ENCODE measurements at regions not wholly inside any gene's neighbourhood (a gene's known extent, or its start where the extent isn't known, plus 50 kb on each side); places are given as distances from the start of the nearest gene placed in this dataset.
"Not testable (repeated sequence)": the region's sequence is repeated elsewhere in the genome, so short reads cannot be mapped to it uniquely, and the experiment has no call there.

- no peak overlapping the region for H3K27ac ChIP-seq (ENCODE audit: low read depth, low read length, poor library complexity, severe bottlenecking)
- H3F3A ChIP-seq (ENCODE audit: insufficient read depth, low read length), result no peaks in the 10 kb centered on the region
- no peaks in the 10 kb centered on the region for H3K9me2 ChIP-seq (ENCODE audit: low read depth, low read length)
- H3K27me3 ChIP-seq (ENCODE audit: insufficient read depth, low read length), result no peaks in the 10 kb centered on the region
- H3K4me3 ChIP-seq (ENCODE audit: low read depth, low read length, poor library complexity, severe bottlenecking), result no peak overlapping the region
- H3K9ac ChIP-seq (ENCODE audit: low read length), result no peak overlapping the region
- no peaks in the 10 kb centered on the region for H4K20me1 ChIP-seq (ENCODE audit: insufficient read depth, low read length)
- H3K9me3 ChIP-seq (ENCODE audit: low read length), result no peaks in the 10 kb centered on the region
- TF ChIP-seq, protein P1, sequence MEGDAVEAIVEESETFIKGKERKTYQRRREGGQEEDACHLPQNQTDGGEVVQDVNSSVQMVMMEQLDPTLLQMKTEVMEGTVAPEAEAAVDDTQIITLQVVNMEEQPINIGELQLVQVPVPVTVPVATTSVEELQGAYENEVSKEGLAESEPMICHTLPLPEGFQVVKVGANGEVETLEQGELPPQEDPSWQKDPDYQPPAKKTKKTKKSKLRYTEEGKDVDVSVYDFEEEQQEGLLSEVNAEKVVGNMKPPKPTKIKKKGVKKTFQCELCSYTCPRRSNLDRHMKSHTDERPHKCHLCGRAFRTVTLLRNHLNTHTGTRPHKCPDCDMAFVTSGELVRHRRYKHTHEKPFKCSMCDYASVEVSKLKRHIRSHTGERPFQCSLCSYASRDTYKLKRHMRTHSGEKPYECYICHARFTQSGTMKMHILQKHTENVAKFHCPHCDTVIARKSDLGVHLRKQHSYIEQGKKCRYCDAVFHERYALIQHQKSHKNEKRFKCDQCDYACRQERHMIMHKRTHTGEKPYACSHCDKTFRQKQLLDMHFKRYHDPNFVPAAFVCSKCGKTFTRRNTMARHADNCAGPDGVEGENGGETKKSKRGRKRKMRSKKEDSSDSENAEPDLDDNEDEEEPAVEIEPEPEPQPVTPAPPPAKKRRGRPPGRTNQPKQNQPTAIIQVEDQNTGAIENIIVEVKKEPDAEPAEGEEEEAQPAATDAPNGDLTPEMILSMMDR (IDR thresholded peaks at IDR 0.05; ENCODE audit: low read length), result no peak
- TF ChIP-seq EZH2 (IDR thresholded peaks at IDR 0.05; ENCODE audit: borderline replicate concordance, low read length), result no peak
- no peaks in the 10 kb centered on the region for H3K79me2 ChIP-seq (ENCODE audit: insufficient read depth, low read length)
- peaks cover 11% of the 10 kb centered on the region for H3K4me1 ChIP-seq (ENCODE audit: insufficient read depth, low read length, severe bottlenecking)
- no peak overlapping the region for H3K4me2 ChIP-seq (ENCODE audit: low read length)
- H2AFZ ChIP-seq (ENCODE audit: low read length), result no peak overlapping the region
- H3K36me3 ChIP-seq (ENCODE audit: insufficient read depth, low read length), result no peaks in the 10 kb centered on the region
Measured at GRCh38 chr6:125640441-125641150, 108.8 kb upstream of the HEY2 start.

- H3K4me2 ChIP-seq (ENCODE audit: low read length); H3K9me3 ChIP-seq (ENCODE audit: low read length); H2AFZ ChIP-seq (ENCODE audit: low read length); H4K20me1 ChIP-seq (ENCODE audit: insufficient read depth, low read length); H3K4me3 ChIP-seq (ENCODE audit: low read depth, low read length, poor library complexity, severe bottlenecking); H3K27me3 ChIP-seq (ENCODE audit: insufficient read depth, low read length); H3K36me3 ChIP-seq (ENCODE audit: insufficient read depth, low read length); H3K9ac ChIP-seq (ENCODE audit: low read length); H3K9me2 ChIP-seq (ENCODE audit: low read depth, low read length); H3K27ac ChIP-seq (ENCODE audit: low read depth, low read length, poor library complexity, severe bottlenecking); H3K79me2 ChIP-seq (ENCODE audit: insufficient read depth, low read length); H3F3A ChIP-seq (ENCODE audit: insufficient read depth, low read length): not testable (repeated sequence)
- H3K4me1 ChIP-seq (ENCODE audit: insufficient read depth, low read length, severe bottlenecking), result peaks cover 11% of the 10 kb centered on the region
Measured at GRCh38 chr6:125643967-125644661, 105.3 kb upstream of the HEY2 start.

DNA sequence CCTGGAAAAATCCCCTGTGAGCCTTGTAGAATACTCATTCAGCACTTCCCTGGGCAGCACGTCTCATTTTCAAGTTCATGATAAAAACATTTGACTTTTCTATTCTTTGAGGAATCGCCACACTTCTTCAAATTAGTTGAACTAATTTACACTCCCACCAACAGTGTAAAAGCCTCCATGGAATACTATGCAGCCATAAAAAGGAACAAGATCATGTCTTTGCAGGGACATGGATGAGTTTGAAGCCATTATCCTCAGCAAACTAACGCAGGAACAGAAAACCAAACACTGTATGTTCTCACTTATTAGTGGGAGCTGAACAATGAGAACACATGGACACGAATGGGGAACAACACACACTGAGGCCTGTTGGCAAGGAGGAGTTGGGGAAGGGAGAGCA, 102.0 kb upstream of the HEY2 start:
- Histone ChIP-seq H3K27ac (ENCODE audit: low read depth, low read length, poor library complexity, severe bottlenecking) (no peak overlapping the region), H3F3A (ENCODE audit: insufficient read depth, low read length) (no peaks in the 10 kb centered on the region), H4K20me1 (ENCODE audit: insufficient read depth, low read length) (no peaks in the 10 kb centered on the region), H3K27me3 (ENCODE audit: insufficient read depth, low read length) (no peaks in the 10 kb centered on the region), H3K9ac (ENCODE audit: low read length) (no peak overlapping the region), H3K9me2 (ENCODE audit: low read depth, low read length) (no peaks in the 10 kb centered on the region), H3K9me3 (ENCODE audit: low read length) (no peaks in the 10 kb centered on the region), H3K36me3 (ENCODE audit: insufficient read depth, low read length) (no peaks in the 10 kb centered on the region), H2AFZ (ENCODE audit: low read length) (no peak overlapping the region), H3K4me3 (ENCODE audit: low read depth, low read length, poor library complexity, severe bottlenecking) (no peak overlapping the region), H3K79me2 (ENCODE audit: insufficient read depth, low read length) (no peaks in the 10 kb centered on the region), H3K4me1 (ENCODE audit: insufficient read depth, low read length, severe bottlenecking) (no peaks in the 10 kb centered on the region), H3K4me2 (ENCODE audit: low read length) (no peak overlapping the region)
- TF ChIP-seq, protein P1 (IDR thresholded peaks at IDR 0.05; ENCODE audit: low read length), result no peak

- H3K4me1 ChIP-seq (ENCODE audit: insufficient read depth, low read length, severe bottlenecking), result peaks cover 30% of the 10 kb centered on the region
- H3F3A ChIP-seq (ENCODE audit: insufficient read depth, low read length); H3K9me2 ChIP-seq (ENCODE audit: low read depth, low read length); H3K9me3 ChIP-seq (ENCODE audit: low read length); H3K27me3 ChIP-seq (ENCODE audit: insufficient read depth, low read length); H3K36me3 ChIP-seq (ENCODE audit: insufficient read depth, low read length); H2AFZ ChIP-seq (ENCODE audit: low read length); H3K79me2 ChIP-seq (ENCODE audit: insufficient read depth, low read length); H4K20me1 ChIP-seq (ENCODE audit: insufficient read depth, low read length); H3K4me3 ChIP-seq (ENCODE audit: low read depth, low read length, poor library complexity, severe bottlenecking); H3K4me2 ChIP-seq (ENCODE audit: low read length); H3K27ac ChIP-seq (ENCODE audit: low read depth, low read length, poor library complexity, severe bottlenecking); H3K9ac ChIP-seq (ENCODE audit: low read length): not testable (repeated sequence)
Measured at GRCh38 chr6:125653752-125654151, 95.7 kb upstream of the HEY2 start.

All from OCI-LY1 (cell line).